ENCODE measurements at regions not wholly inside any gene's neighbourhood (a gene's known extent, or its start where the extent isn't known, plus 50 kb on each side); places are given as distances from the start of the nearest gene placed in this dataset.

DNA sequence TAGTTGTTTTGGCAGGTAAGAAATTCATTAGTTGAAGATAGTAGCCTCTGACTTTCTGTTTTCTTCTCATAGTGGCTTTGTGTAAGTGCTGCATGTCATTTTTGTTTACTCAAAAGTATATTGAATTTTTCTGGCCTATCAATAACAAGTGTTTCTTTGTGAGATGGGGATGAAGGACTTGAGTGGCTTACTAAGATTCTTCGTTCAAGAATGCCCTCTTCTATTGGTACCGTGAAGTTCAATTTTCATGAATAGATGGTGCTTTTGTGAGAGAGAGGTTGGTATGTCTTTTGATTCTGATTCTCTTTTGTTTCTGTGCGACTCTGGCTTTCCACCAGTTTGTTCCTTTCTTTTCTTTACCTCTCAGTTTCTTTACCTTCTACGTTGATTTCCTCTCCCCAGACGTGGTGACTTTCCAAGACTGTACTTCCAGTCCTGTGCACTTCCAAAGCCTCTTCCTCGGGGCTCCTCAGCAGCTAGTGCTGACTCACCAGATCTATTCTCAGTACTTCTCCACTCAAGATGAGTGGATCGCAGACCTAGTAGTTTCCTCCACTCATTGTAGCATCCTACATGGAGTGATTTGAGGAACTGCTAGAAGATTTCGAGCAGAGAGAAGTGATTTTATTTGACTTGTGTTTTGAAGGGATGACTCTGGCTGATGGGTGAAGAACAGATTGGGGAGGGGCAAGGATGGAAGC lies 82.0 kb upstream of the EPHB3 start:
- no peaks in the 10 kb centered on the region for H3K23me2 ChIP-seq (ENCODE audit: insufficient read length, low read depth, low read length, poor library complexity, severe bottlenecking)
- Mint-ChIP-seq H3K4me3 (no peak overlapping the region), H3K9me3 (no peaks in the 10 kb centered on the region), H3K4me1 (peaks cover 8 to 10% of the 10 kb centered on the region in 2 experiments), H3K27ac (no peak overlapping the region), H3K27me3 (ENCODE audit: low read depth) (peaks cover 1% of the 10 kb centered on the region; the same call in 1 of the 2 replicates), H3K36me3 (ENCODE audit: insufficient read depth in 1 of 3, low read depth in 3 of 3) (no peaks in the 10 kb centered on the region)
- no peak overlapping the region for H2BK15ac ChIP-seq (ENCODE audit: low read depth, low read length)
- H3K23ac ChIP-seq (ENCODE audit: insufficient read length, low read depth, low read length) = no peak overlapping the region
- no peak overlapping the region for H2BK12ac ChIP-seq (ENCODE audit: insufficient read length, low read depth, low read length)
- no CpG with 5 or more reads among the region's 8 CpGs for WGBS (ENCODE audit: extremely low coverage, insufficient read length, low lambda C conversion rate)
- H3K27me3 ChIP-seq (ENCODE audit: insufficient read depth, low read length) = no peaks in the 10 kb centered on the region
- H3K9me3 ChIP-seq (ENCODE audit: control insufficient read depth, low read depth, low read length) = no peaks in the 10 kb centered on the region
- no peak overlapping the region for H4K5ac ChIP-seq (ENCODE audit: insufficient read length, low read depth, low read length)
- DNase-seq = no peak
- no peak overlapping the region for H3K14ac ChIP-seq (ENCODE audit: insufficient read depth, low read length)
- no peak overlapping the region for H2AK5ac ChIP-seq (ENCODE audit: insufficient read length, low read length)
- TF ChIP-seq, protein P1, sequence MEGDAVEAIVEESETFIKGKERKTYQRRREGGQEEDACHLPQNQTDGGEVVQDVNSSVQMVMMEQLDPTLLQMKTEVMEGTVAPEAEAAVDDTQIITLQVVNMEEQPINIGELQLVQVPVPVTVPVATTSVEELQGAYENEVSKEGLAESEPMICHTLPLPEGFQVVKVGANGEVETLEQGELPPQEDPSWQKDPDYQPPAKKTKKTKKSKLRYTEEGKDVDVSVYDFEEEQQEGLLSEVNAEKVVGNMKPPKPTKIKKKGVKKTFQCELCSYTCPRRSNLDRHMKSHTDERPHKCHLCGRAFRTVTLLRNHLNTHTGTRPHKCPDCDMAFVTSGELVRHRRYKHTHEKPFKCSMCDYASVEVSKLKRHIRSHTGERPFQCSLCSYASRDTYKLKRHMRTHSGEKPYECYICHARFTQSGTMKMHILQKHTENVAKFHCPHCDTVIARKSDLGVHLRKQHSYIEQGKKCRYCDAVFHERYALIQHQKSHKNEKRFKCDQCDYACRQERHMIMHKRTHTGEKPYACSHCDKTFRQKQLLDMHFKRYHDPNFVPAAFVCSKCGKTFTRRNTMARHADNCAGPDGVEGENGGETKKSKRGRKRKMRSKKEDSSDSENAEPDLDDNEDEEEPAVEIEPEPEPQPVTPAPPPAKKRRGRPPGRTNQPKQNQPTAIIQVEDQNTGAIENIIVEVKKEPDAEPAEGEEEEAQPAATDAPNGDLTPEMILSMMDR (conservative IDR thresholded peaks at IDR 0.05) = no peak
- H3K4ac ChIP-seq (ENCODE audit: low read depth, low read length) = no peak overlapping the region
- H3K79me2 ChIP-seq (ENCODE audit: insufficient read depth, low read length) = no peaks in the 10 kb centered on the region
- H4K91ac ChIP-seq (ENCODE audit: insufficient read length, low read depth, low read length) = no peak overlapping the region
- no peak overlapping the region for H3K18ac ChIP-seq (ENCODE audit: insufficient read length, low read depth, low read length)
- H4K8ac ChIP-seq (replicated peaks; ENCODE audit: insufficient read length, low read depth, low read length) = no peak overlapping the region
- no peak overlapping the region for H2AFZ ChIP-seq (ENCODE audit: low read length)
- H3K27ac ChIP-seq (ENCODE audit: insufficient read length, low read depth, low read length) = no peak overlapping the region
- no peak overlapping the region for H3T11ph ChIP-seq (ENCODE audit: low read length)
- H3K9ac ChIP-seq (ENCODE audit: extremely low read depth, insufficient read length, low read length) = no peak overlapping the region
- H2BK5ac ChIP-seq (ENCODE audit: insufficient read length, low read length) = no peak overlapping the region
- no peak overlapping the region for H2BK120ac ChIP-seq (ENCODE audit: low read depth, low read length, poor library complexity, severe bottlenecking)
- H3K56ac ChIP-seq (ENCODE audit: insufficient read length, low read depth, low read length) = no peak overlapping the region
- H3K4me2 ChIP-seq (ENCODE audit: insufficient read depth, insufficient read length, low read length) = no peak overlapping the region
- H3K79me1 ChIP-seq (ENCODE audit: insufficient read depth, low read depth, low read length, poor library complexity, severe bottlenecking) = no peaks in the 10 kb centered on the region
- no peaks in the 10 kb centered on the region for H4K20me1 ChIP-seq (ENCODE audit: control insufficient read depth, insufficient read depth, insufficient read length)
- H2BK20ac ChIP-seq (ENCODE audit: low read depth, low read length, poor library complexity, severe bottlenecking) = no peak overlapping the region
- H3K4me1 ChIP-seq (ENCODE audit: insufficient read depth, low read length) = no peaks in the 10 kb centered on the region
